ENCODE measurements at regions not wholly inside any gene's neighbourhood (a gene's known extent, or its start where the extent isn't known, plus 50 kb on each side); places are given as distances from the start of the nearest gene placed in this dataset.

- Histone ChIP-seq H3K4me3 (no peak overlapping the region), H3K9ac (no peak overlapping the region), H3K36me3 (no peaks in the 10 kb centered on the region), H4K20me1 (ENCODE audit: low read depth) (no peaks in the 10 kb centered on the region), H3K4me1 (peaks cover 4% of the 10 kb centered on the region), H3K4me2 (no peak overlapping the region), H2AFZ (replicated peaks) (no peak overlapping the region), H3K27ac (no peak overlapping the region), H3K27me3 (no peaks in the 10 kb centered on the region), H3K9me3 (ENCODE audit: low read depth) (no peaks in the 10 kb centered on the region), H3K79me2 (ENCODE audit: low read depth) (no peaks in the 10 kb centered on the region), H3F3A (ENCODE audit: low read depth) (no peaks in the 10 kb centered on the region)
- peaks cover 2% of the 10 kb centered on the region for H3K4me1 Mint-ChIP-seq
- DNase-seq (ENCODE audit: low spot score): no peak
- H3K9me3 Mint-ChIP-seq: no peaks in the 10 kb centered on the region
- H3K27ac Mint-ChIP-seq: no peak overlapping the region
- H3K36me3 Mint-ChIP-seq: no peaks in the 10 kb centered on the region
- TF ChIP-seq CTCF (IDR thresholded peaks at IDR 0.05) (no peak), EZH2phosphoT487 (IDR thresholded peaks at IDR 0.05) (no peak), EZH2 (IDR thresholded peaks at IDR 0.05) (no peak)
- no peak overlapping the region for H3K4me3 Mint-ChIP-seq
- peaks cover 2% of the 10 kb centered on the region for H3K27me3 Mint-ChIP-seq (ENCODE audit: insufficient read depth, low read depth)
These were observed 51.8 kb upstream of the MYCBP2 start for GRCh38 chr13:77378662-77379061.

GRCh38 chr13:77377016-77377415 lies 50.1 kb upstream of the MYCBP2 start:
- Mint-ChIP-seq H3K27me3 (ENCODE audit: insufficient read depth, low read depth) (peaks cover 2% of the 10 kb centered on the region), H3K27ac (no peak overlapping the region), H3K4me3 (no peak overlapping the region), H3K36me3 (no peaks in the 10 kb centered on the region), H3K4me1 (no peaks in the 10 kb centered on the region), H3K9me3 (no peaks in the 10 kb centered on the region)
- no peaks in the 10 kb centered on the region for H3K36me3 ChIP-seq
- TF ChIP-seq CTCF (IDR thresholded peaks at IDR 0.05) (no peak), EZH2phosphoT487 (IDR thresholded peaks at IDR 0.05) (no peak), EZH2 (IDR thresholded peaks at IDR 0.05) (no peak)
- H4K20me1 ChIP-seq (ENCODE audit: low read depth): no peaks in the 10 kb centered on the region
- no peak overlapping the region for H3K4me3 ChIP-seq
- no peak overlapping the region for H3K4me2 ChIP-seq
- H3K4me1 ChIP-seq: no peaks in the 10 kb centered on the region
- no peak for DNase-seq (ENCODE audit: low spot score)
- H2AFZ ChIP-seq (replicated peaks): no peak overlapping the region
- no peaks in the 10 kb centered on the region for H3F3A ChIP-seq (ENCODE audit: low read depth)
- no peaks in the 10 kb centered on the region for H3K27me3 ChIP-seq
- H3K9me3 ChIP-seq (ENCODE audit: low read depth): no peaks in the 10 kb centered on the region
- H3K27ac ChIP-seq: no peak overlapping the region
- no peaks in the 10 kb centered on the region for H3K79me2 ChIP-seq (ENCODE audit: low read depth)
- H3K9ac ChIP-seq: no peak overlapping the region
